NB4 (cell line): ENCODE measurements at regions not wholly inside any gene's neighbourhood (a gene's known extent, or its start where the extent isn't known, plus 50 kb on each side); places are given as distances from the start of the nearest gene placed in this dataset.

Experiments
- DNase-seq: peaks from one replicate; pipeline ENCODE4 v3.0.0; 2010; ENCODE audit warnings: low read depth
- H3K4me3 ChIP-seq: one replicate; pipeline ENCODE4 v1.5.1; 2011; ENCODE audit warnings: mild to moderate bottlenecking, low read depth, low read length, moderate library complexity
- MYC ChIP-seq: IDR thresholded peaks from 2 replicates; pipeline ENCODE4 v1.6.1; 2011; ENCODE audit warnings: low read depth, low read length
- POLR2A ChIP-seq: IDR thresholded peaks from 2 replicates; pipeline ENCODE4 v1.6.1; 2011; ENCODE audit warnings: mild to moderate bottlenecking; ENCODE audit not compliant: insufficient read length; ENCODE audit errors: extremely low read depth
- TF ChIP-seq, protein P1 (sequence below): IDR thresholded peaks from one replicate; pipeline ENCODE4 v1.5.1; 2012; ENCODE audit warnings: low read depth, low read length
- TF ChIP-seq, protein P2 (sequence below): IDR thresholded peaks from 2 replicates; pipeline ENCODE4 v1.6.1; 2011; ENCODE audit warnings: low read depth, low read length

DNA sequence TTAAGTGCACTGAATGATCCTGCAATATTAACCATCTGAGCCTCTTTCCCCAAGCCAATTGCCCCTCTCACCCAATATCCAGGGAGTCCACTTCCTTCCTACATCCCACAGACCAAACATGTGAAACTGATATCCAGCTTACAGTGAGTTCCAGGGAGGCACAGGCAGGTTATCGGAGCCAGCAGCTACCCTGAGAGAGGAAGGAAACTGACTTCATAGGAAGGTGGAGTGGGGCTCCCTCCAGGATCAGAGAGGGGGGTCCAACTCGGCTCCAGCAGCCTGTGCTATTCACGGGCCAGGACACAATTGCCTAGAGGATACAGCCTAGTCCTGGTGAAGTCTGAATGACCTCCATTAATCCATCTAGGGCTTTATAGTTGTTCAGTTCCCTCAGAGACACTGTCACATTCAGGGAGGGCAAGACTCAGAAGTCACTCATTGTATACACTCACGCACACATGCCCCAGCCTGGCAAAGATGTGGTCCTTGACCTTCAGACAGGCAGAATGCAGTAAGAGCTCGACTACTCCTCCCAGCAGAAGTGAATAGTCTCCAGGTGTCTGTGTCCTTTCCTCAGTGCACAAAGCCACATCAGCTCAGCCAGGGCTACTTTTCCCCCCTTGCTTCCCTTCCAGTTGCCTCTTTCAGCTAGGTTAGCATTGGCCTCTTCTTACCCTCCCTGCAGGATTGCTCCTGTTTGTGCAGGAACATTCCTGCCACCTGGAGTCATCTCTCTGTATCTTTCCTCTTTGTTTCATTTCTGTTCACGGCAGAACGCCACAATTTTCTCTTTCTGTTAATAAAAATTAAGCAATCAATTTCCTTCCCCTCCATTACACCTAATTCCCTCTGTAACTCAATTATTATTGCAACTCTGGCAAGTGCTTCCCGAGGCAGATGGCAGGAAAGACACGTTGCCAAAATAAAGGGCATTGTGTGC lies 501.7 kb downstream of the ARHGEF28 start:
- H3K4me3 ChIP-seq = no peak overlapping the region
- TF ChIP-seq POLR2A = no peak
- TF ChIP-seq, protein P1, sequence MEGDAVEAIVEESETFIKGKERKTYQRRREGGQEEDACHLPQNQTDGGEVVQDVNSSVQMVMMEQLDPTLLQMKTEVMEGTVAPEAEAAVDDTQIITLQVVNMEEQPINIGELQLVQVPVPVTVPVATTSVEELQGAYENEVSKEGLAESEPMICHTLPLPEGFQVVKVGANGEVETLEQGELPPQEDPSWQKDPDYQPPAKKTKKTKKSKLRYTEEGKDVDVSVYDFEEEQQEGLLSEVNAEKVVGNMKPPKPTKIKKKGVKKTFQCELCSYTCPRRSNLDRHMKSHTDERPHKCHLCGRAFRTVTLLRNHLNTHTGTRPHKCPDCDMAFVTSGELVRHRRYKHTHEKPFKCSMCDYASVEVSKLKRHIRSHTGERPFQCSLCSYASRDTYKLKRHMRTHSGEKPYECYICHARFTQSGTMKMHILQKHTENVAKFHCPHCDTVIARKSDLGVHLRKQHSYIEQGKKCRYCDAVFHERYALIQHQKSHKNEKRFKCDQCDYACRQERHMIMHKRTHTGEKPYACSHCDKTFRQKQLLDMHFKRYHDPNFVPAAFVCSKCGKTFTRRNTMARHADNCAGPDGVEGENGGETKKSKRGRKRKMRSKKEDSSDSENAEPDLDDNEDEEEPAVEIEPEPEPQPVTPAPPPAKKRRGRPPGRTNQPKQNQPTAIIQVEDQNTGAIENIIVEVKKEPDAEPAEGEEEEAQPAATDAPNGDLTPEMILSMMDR = no peak
- TF ChIP-seq, protein P2, sequence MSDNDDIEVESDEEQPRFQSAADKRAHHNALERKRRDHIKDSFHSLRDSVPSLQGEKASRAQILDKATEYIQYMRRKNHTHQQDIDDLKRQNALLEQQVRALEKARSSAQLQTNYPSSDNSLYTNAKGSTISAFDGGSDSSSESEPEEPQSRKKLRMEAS = no peak
- TF ChIP-seq MYC = no peak
- no peak for DNase-seq

DNA sequence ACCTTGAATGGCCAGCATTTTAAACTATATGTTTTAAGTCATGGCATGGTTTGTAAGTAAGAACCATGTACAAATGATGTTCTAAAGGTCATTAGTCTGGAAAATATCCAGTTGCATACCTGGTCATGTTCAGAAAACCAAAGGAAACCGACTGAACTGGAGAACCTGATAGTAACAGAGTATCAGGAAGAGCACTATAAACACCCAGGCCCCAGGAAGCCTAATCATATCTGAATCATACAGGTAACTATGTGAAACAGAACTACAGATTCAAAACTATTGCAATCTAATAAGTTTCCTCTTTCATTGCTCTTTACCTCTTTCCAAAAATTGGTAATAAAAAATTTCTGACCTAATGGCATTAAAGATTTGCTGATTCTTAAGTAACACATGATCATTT lies 500.3 kb downstream of the ARHGEF28 start:
- TF ChIP-seq MYC = no peak
- TF ChIP-seq, protein P2 = no peak
- TF ChIP-seq, protein P1 = no peak
- TF ChIP-seq POLR2A = no peak
- DNase-seq = no peak
- H3K4me3 ChIP-seq = no peak overlapping the region

DNA sequence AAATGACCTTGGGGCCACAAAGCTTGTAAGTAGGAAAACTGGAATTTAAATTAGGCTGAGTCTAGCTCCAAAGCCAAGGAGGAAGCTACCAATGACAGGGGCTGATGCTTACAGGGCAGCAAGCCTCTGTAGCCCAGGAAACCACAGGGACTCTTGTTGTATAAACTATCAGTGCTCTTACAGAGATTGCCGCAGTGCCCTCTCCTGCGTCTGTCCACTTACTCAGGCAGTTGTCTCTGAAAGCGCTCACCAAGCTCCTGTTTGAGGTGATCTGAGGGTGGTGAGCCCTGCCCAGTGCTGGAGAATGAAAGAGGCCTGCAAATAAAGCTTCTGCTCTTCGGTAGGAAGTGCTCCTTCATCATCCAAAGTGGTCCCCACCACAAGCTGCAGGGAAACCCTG lies 498.8 kb downstream of the ARHGEF28 start:
- no peak for TF ChIP-seq MYC
- TF ChIP-seq, protein P1 = no peak
- TF ChIP-seq, protein P2 = no peak
- TF ChIP-seq POLR2A = no peak
- H3K4me3 ChIP-seq = no peak overlapping the region
- no peak for DNase-seq

DNA sequence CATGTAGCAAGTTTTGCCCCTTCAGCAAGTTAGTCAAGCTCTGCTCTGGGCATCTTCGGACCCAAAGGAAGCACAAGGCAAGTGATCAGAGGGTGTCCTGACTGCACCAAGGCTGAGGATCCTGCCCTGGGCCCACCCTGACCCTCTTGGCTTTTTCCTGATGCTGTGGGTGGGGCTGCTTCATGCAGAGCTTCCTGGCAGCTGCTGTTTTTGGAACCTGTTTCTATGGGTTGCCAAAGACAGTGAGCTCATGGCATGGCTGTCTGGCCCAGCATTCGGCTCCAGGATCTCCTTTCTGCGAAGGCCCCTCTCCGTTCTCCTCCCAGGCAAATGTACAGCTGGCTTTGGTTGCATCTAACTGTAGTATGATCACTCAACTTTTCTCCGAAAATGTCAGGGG lies 497.9 kb downstream of the ARHGEF28 start:
- no peak for DNase-seq

DNA sequence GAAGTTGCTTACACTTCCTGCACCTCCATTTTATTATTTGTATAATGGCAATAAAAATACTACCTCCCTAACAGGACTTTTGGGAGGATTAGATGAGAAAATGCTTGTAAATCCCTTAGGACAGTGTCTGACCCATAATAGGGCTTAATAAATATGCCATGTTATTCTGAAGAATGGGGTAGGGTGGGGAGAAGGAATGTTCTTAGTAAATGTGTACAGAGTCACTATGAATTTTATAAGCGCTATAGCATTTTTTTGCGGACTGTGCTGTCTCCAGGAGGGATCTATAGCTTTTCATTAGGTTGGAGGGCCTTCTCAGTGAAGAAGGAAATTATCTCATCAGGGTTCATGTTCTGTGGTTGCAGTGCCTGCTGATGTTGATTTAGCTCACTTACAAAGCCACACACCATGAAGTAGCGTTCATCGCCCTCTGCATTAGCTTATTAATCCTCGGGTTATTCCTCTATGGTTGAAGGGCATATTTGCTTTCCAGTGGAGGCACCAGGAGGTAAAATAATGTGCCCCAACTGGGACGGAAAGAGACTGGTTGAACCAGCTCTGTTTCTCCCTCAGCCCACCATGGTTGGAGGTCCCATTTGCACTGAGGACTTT lies 497.1 kb downstream of the ARHGEF28 start:
- no peak for DNase-seq
- no peak overlapping the region for H3K4me3 ChIP-seq
- TF ChIP-seq POLR2A (no peak), MYC (no peak)
- TF ChIP-seq, protein P1 = no peak
- TF ChIP-seq, protein P2 = no peak

More for the DNA sequence above, 497.9 kb downstream of the ARHGEF28 start:
- no peak overlapping the region for H3K4me3 ChIP-seq
- TF ChIP-seq MYC = no peak
- no peak for TF ChIP-seq POLR2A
- TF ChIP-seq, protein P2 = no peak
- TF ChIP-seq, protein P1 = no peak
